HEK293 (cell line): ENCODE measurements at regions not wholly inside any gene's neighbourhood (a gene's known extent, or its start where the extent isn't known, plus 50 kb on each side); places are given as distances from the start of the nearest gene placed in this dataset.

Experiments
- CTCF ChIA-PET: fragments of 350-600 bp; formaldehyde crosslinking; extraction: SDS; loops from one replicate; lab custom pipeline; 2021; ENCODE audit warnings: antibody characterized with exemption; lab: Yijun Ruan, JAX
- POLR2A ChIA-PET: fragments of 300-600 bp; formaldehyde crosslinking; extraction: SDS; loops from one replicate; lab custom pipeline; 2020; ENCODE audit warnings: antibody characterized with exemption, inconsistent platforms; lab: Yijun Ruan, JAX
- H3K27ac ChIP-seq: fragments of 200-500 bp; sonication (Bioruptor generic); 2 replicates; pipeline ENCODE4 v1.5.1; 2014; ENCODE audit warnings: low read depth, low read length, control low read depth, inconsistent platforms; ENCODE audit errors: extremely low read depth
- H3K36me3 ChIP-seq, 2 experiments: fragments of 200-500 bp in 1 of 2; sonication (Bioruptor generic) in 1 of 2; 1 replicate in 1 of 2; 2 replicates in 1 of 2; pipeline ENCODE4 v1.5.1; 2014 to 2017; ENCODE audit warnings: inconsistent platforms in 2 of 2, low read length in 2 of 2; ENCODE audit not compliant: control insufficient read depth in 2 of 2, insufficient read depth in 1 of 2
- H3K4me1 ChIP-seq: fragments of 200-500 bp; sonication (Bioruptor generic); 2 replicates; pipeline ENCODE4 v1.5.1; 2014; ENCODE audit warnings: mild to moderate bottlenecking, low read length, inconsistent platforms; ENCODE audit not compliant: control insufficient read depth, insufficient read depth
- H3K4me3 ChIP-seq: 2 replicates; pipeline ENCODE4 v1.5.1; 2011; ENCODE audit warnings: low read depth, mild to moderate bottlenecking, control low read depth, low read length, moderate library complexity
- H3K9me3 ChIP-seq: fragments of 200-500 bp; sonication (Bioruptor generic); 2 replicates; pipeline ENCODE4 v1.5.1; 2014; ENCODE audit warnings: low read depth, low read length, inconsistent platforms; ENCODE audit not compliant: control insufficient read depth, insufficient read depth
- CTCF ChIP-seq: fragments of 450-650 bp; formaldehyde crosslinking; IDR thresholded peaks from 2 replicates; pipeline ENCODE4 v1.5.1; 2016; ENCODE audit warnings: missing biosample characterization, missing genetic modification characterization
- EGR2 ChIP-seq: fragments of 450-650 bp; formaldehyde crosslinking; IDR thresholded peaks from 2 replicates; pipeline ENCODE4 v1.5.1; 2016; ENCODE audit warnings: low read depth, missing biosample characterization, missing genetic modification characterization
- FEZF1 ChIP-seq: fragments of 450-650 bp; formaldehyde crosslinking; IDR thresholded peaks from 2 replicates; pipeline ENCODE4 v1.5.1; 2016; ENCODE audit warnings: missing biosample characterization, missing genetic modification characterization
- HOXC10 ChIP-seq: sonication (generic); formaldehyde crosslinking; IDR thresholded peaks from 2 replicates; pipeline ENCODE4 v1.8.1; 2023; ENCODE audit warnings: mild to moderate bottlenecking, missing genetic modification reagents
- KLF1 ChIP-seq: fragments of 450-650 bp; formaldehyde crosslinking; IDR thresholded peaks from 2 replicates; pipeline ENCODE4 v1.5.1; 2016; ENCODE audit warnings: missing biosample characterization, missing genetic modification characterization
- KLF16 ChIP-seq: fragments of 450-650 bp; formaldehyde crosslinking; IDR thresholded peaks from 2 replicates; pipeline ENCODE4 v1.5.1; 2017; ENCODE audit warnings: missing biosample characterization, missing genetic modification characterization
- KLF8 ChIP-seq: fragments of 450-650 bp; formaldehyde crosslinking; IDR thresholded peaks from 2 replicates; pipeline ENCODE4 v1.5.1; 2016; ENCODE audit warnings: missing biosample characterization, missing genetic modification characterization
- ZBTB48 ChIP-seq: fragments of 450-650 bp; formaldehyde crosslinking; IDR thresholded peaks from 2 replicates; pipeline ENCODE4 v1.5.1; 2016; ENCODE audit warnings: missing biosample characterization, missing genetic modification characterization
- ZNF132 ChIP-seq: fragments of 450-650 bp; formaldehyde crosslinking; IDR thresholded peaks from 2 replicates; pipeline ENCODE4 v1.5.1; 2017; ENCODE audit warnings: missing biosample characterization, missing genetic modification characterization, borderline replicate concordance
- ZNF214 ChIP-seq: fragments of 450-650 bp; formaldehyde crosslinking; IDR thresholded peaks from 2 replicates; pipeline ENCODE4 v1.5.1; 2017; ENCODE audit warnings: missing biosample characterization, mild to moderate bottlenecking, missing genetic modification characterization, borderline replicate concordance
- ZNF221 ChIP-seq: fragments of 450-650 bp; formaldehyde crosslinking; IDR thresholded peaks from 2 replicates; pipeline ENCODE4 v1.5.1; 2017; ENCODE audit warnings: missing biosample characterization, missing genetic modification characterization, borderline replicate concordance
- ZNF26 ChIP-seq: fragments of 450-650 bp; formaldehyde crosslinking; IDR thresholded peaks from 2 replicates; pipeline ENCODE4 v1.5.1; 2016; ENCODE audit warnings: missing biosample characterization, missing genetic modification characterization
- ZNF302 ChIP-seq: fragments of 450-650 bp; formaldehyde crosslinking; IDR thresholded peaks from 2 replicates; pipeline ENCODE4 v1.5.1; 2016; ENCODE audit warnings: missing biosample characterization, missing genetic modification characterization, low read depth
- ZNF311 ChIP-seq: fragments of 450-650 bp; formaldehyde crosslinking; IDR thresholded peaks from 2 replicates; pipeline ENCODE4 v1.5.1; 2017; ENCODE audit warnings: missing biosample characterization, missing genetic modification characterization, borderline replicate concordance
- ZNF433 ChIP-seq: fragments of 450-650 bp; formaldehyde crosslinking; IDR thresholded peaks from 2 replicates; pipeline ENCODE4 v1.5.1; 2016; ENCODE audit warnings: missing biosample characterization, missing genetic modification characterization, low read depth
- ZNF768 ChIP-seq: fragments of 450-650 bp; formaldehyde crosslinking; IDR thresholded peaks from 2 replicates; pipeline ENCODE4 v1.5.1; 2018; ENCODE audit warnings: missing biosample characterization, mild to moderate bottlenecking, missing genetic modification characterization
- TF ChIP-seq, protein P1 (sequence below): fragments of 450-650 bp; formaldehyde crosslinking; IDR thresholded peaks from 2 replicates; pipeline ENCODE4 v1.5.1; 2016; ENCODE audit warnings: missing biosample characterization, missing genetic modification characterization
- TF ChIP-seq, protein P2 (sequence below): fragments of 450-650 bp; formaldehyde crosslinking; IDR thresholded peaks from 2 replicates; pipeline ENCODE4 v1.5.1; 2017; ENCODE audit warnings: missing biosample characterization, missing genetic modification characterization
- TF ChIP-seq, protein P3 (sequence below): fragments of 450-650 bp; formaldehyde crosslinking; IDR thresholded peaks from 2 replicates; pipeline ENCODE4 v1.5.1; 2016; ENCODE audit warnings: missing biosample characterization, missing genetic modification characterization, borderline replicate concordance

DNA sequence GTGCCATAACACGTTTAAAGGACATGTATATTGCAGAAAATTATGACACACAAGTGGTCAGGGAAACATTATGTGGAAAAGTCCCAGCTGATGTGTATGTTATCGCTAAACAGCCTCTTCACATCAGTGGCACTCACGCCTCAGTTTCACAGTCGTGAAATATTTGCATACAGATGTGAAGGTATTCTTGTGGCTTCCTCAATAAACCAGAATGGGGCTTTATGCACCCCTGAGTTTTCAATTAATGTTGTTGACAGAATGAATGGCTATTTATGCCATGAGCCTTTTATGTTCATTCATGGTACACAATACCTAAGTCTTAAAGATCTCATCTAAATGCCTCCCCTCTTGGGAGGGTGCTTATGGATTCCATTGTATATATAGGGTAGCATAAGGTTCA lies 202.1 kb upstream of the ADGRL2 start (continued):
- no peak for TF ChIP-seq CTCF (tag by site-specific recombination)
- no peak for TF ChIP-seq ZNF433
- no peak for TF ChIP-seq ZNF26 (tag by site-specific recombination)
- TF ChIP-seq ZNF132 (tag by site-specific recombination) = no peak

DNA sequence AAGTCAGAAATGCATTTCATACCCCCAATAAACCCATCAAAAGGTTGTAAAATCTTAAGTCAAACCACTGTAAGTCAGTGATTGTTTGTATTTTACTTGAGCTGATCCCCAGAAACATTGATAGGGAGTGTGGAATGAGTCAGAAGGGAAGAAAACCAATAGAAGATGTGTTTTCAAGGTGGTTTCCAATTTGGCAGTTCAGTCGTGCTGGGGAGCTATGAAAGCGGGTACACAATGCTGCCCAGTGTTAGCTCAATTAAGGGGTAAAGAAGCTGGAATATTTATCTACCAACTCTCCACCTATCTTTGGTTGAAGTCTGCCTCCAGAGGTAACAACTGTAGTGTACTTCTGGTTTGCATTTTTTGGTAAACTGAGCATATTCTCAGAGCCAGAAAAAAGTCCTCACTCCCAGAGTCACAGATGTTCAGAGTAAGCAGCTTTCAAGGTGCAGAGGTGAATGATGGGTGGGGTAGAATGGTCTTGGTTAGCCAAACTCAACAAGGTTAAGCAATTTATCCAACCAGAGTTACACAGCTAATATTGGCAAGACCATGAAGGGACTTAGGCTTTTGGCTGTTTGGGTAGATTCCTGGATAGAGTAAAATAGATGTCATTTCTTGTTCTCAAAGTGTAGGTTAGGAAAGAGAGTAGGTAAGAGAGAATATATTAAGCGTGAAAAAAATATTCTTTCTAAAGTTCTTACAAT lies 202.9 kb upstream of the ADGRL2 start:
- ChIA-PET CTCF (no interaction called here), POLR2A (no interaction called here)

GRCh38 chr1:81596341-81596740 lies 204.4 kb upstream of the ADGRL2 start:
- CTCF ChIA-PET = interaction anchor here (0.7 kb wide), 1 partner anchor 587 kb away, joined by 5 read pairs; no protein-coding TSS in a partner anchor
- Histone ChIP-seq H3K36me3 (no peaks in the 10 kb centered on the region), H3K4me1 (0 out of 2 replicates have a peak, but pooled peaks cover 4% of the 10 kb centered on the region), H3K27ac (no peak overlapping the region), H3K9me3 (no peaks in the 10 kb centered on the region), H3K4me3 (no peak overlapping the region)
- POLR2A ChIA-PET = no interaction called here
- TF ChIP-seq ZNF768 (tag by site-specific recombination) (no peak), HOXC10 (CRISPR knock-in tag) (no peak), ZNF302 (tag by site-specific recombination) (no peak), FEZF1 (tag by site-specific recombination) (no peak), KLF16 (tag by site-specific recombination) (no peak), ZNF221 (tag by site-specific recombination) (no peak), KLF8 (no peak), EGR2 (no peak)
- TF ChIP-seq, protein P1, sequence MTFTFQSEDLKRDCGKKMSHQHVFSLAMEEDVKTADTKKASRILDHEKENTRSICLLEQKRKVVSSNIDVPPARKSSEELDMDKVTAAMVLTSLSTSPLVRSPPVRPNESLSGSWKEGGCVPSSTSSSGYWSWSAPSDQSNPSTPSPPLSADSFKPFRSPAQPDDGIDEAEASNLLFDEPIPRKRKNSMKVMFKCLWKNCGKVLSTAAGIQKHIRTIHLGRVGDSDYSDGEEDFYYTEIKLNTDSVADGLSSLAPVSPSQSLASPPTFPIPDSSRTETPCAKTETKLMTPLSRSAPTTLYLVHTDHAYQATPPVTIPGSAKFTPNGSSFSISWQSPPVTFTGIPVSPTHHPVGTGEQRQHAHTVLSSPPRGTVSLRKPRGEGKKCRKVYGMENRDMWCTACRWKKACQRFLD (tag by site-specific recombination) = no peak
- TF ChIP-seq, protein P2, sequence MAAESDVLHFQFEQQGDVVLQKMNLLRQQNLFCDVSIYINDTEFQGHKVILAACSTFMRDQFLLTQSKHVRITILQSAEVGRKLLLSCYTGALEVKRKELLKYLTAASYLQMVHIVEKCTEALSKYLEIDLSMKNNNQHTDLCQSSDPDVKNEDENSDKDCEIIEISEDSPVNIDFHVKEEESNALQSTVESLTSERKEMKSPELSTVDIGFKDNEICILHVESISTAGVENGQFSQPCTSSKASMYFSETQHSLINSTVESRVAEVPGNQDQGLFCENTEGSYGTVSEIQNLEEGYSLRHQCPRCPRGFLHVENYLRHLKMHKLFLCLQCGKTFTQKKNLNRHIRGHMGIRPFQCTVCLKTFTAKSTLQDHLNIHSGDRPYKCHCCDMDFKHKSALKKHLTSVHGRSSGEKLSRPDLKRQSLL = no peak

More for the DNA sequence above, 202.9 kb upstream of the ADGRL2 start:
- no peak overlapping the region for H3K4me3 ChIP-seq
- H3K9me3 ChIP-seq = no peaks in the 10 kb centered on the region
- TF ChIP-seq ZBTB48 (no peak), KLF1 (tag by site-specific recombination) (no peak), ZNF311 (tag by site-specific recombination) (no peak), ZNF214 (no peak)
- TF ChIP-seq, protein P3, sequence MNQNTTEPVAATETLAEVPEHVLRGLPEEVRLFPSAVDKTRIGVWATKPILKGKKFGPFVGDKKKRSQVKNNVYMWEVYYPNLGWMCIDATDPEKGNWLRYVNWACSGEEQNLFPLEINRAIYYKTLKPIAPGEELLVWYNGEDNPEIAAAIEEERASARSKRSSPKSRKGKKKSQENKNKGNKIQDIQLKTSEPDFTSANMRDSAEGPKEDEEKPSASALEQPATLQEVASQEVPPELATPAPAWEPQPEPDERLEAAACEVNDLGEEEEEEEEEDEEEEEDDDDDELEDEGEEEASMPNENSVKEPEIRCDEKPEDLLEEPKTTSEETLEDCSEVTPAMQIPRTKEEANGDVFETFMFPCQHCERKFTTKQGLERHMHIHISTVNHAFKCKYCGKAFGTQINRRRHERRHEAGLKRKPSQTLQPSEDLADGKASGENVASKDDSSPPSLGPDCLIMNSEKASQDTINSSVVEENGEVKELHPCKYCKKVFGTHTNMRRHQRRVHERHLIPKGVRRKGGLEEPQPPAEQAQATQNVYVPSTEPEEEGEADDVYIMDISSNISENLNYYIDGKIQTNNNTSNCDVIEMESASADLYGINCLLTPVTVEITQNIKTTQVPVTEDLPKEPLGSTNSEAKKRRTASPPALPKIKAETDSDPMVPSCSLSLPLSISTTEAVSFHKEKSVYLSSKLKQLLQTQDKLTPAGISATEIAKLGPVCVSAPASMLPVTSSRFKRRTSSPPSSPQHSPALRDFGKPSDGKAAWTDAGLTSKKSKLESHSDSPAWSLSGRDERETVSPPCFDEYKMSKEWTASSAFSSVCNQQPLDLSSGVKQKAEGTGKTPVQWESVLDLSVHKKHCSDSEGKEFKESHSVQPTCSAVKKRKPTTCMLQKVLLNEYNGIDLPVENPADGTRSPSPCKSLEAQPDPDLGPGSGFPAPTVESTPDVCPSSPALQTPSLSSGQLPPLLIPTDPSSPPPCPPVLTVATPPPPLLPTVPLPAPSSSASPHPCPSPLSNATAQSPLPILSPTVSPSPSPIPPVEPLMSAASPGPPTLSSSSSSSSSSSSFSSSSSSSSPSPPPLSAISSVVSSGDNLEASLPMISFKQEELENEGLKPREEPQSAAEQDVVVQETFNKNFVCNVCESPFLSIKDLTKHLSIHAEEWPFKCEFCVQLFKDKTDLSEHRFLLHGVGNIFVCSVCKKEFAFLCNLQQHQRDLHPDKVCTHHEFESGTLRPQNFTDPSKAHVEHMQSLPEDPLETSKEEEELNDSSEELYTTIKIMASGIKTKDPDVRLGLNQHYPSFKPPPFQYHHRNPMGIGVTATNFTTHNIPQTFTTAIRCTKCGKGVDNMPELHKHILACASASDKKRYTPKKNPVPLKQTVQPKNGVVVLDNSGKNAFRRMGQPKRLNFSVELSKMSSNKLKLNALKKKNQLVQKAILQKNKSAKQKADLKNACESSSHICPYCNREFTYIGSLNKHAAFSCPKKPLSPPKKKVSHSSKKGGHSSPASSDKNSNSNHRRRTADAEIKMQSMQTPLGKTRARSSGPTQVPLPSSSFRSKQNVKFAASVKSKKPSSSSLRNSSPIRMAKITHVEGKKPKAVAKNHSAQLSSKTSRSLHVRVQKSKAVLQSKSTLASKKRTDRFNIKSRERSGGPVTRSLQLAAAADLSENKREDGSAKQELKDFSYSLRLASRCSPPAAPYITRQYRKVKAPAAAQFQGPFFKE (tag by site-specific recombination) = no peak
- no peaks in the 10 kb centered on the region for H3K36me3 ChIP-seq
- 0 out of 2 replicates have a peak, but pooled peaks cover 4% of the 10 kb centered on the region for H3K4me1 ChIP-seq
- H3K27ac ChIP-seq = no peak overlapping the region
